Gastroesophageal sphincter (tissue), 3 donors: ENCODE measurements at regions not wholly inside any gene's neighbourhood (a gene's known extent, or its start where the extent isn't known, plus 50 kb on each side); places are given as distances from the start of the nearest gene placed in this dataset.

Experiments used
- POLR2A ChIP-seq, 2 donors: fragments of 450-650 bp; IDR thresholded peaks; one replicate each; pipeline ENCODE4 v1.6.1; 2017; ENCODE audit warnings: antibody characterized with exemption in 2 of 2, mild to moderate bottlenecking in 2 of 2, moderate library complexity in 1 of 2
- TF ChIP-seq, protein P1 (sequence below), 4 experiments: fragments of 200-600 bp in 2 of 4; fragments of 450-650 bp in 2 of 4; sonication (generic) in 1 of 4; IDR thresholded peaks; one replicate each; pipeline ENCODE4 v1.5.1; 2017 to 2019; ENCODE audit warnings: antibody characterized with exemption in 4 of 4, mild to moderate bottlenecking in 2 of 4, moderate library complexity in 2 of 4

DNA sequence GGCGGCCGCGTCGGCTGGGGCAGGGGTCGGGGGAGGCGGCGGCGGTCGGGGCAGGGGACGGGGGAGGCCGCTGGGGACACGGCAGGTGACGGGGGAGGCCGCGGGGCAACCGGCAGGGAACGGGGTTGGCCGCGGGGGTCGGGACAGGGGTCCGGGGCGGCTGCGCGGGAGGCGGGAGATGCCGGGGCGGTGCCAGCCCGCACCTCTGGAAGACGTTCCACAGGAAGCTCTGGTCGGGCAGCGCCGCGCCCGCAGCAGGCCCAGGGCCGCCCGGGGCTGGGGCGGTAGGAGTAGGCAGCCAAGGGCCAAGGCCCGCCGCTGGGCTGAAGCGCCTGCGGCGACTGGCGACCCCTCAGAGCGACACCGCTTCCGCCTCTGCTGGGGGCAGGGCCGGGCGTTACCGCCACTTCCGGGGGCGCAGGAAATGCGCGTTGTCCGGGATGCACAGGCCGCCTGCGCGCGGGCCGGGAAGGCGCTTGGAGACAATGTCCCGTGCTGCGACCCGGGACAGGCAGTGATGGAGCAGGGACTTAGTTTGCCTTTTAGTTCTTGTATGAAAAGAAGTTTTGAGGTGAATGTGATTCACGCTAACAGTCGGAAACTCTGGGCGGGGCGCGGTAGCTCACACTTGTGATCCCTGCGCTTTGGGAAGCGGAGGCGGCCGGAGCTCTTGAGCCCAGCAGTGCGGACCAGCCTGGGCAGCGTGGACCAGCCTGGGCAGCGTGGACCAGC lies 110.0 kb upstream of the LPCAT1 start:
- peak; percentile 86 to 90 for TF ChIP-seq POLR2A (IDR thresholded peaks at IDR 0.05)
- TF ChIP-seq, protein P1, sequence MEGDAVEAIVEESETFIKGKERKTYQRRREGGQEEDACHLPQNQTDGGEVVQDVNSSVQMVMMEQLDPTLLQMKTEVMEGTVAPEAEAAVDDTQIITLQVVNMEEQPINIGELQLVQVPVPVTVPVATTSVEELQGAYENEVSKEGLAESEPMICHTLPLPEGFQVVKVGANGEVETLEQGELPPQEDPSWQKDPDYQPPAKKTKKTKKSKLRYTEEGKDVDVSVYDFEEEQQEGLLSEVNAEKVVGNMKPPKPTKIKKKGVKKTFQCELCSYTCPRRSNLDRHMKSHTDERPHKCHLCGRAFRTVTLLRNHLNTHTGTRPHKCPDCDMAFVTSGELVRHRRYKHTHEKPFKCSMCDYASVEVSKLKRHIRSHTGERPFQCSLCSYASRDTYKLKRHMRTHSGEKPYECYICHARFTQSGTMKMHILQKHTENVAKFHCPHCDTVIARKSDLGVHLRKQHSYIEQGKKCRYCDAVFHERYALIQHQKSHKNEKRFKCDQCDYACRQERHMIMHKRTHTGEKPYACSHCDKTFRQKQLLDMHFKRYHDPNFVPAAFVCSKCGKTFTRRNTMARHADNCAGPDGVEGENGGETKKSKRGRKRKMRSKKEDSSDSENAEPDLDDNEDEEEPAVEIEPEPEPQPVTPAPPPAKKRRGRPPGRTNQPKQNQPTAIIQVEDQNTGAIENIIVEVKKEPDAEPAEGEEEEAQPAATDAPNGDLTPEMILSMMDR (IDR thresholded peaks at IDR 0.05): peak in 3 of 4 experiments; percentile 4 to 14 (median 5)
